A549 (cell line): ENCODE measurements at regions not wholly inside any gene's neighbourhood (a gene's known extent, or its start where the extent isn't known, plus 50 kb on each side); places are given as distances from the start of the nearest gene placed in this dataset.

ENCODE experiments used
- ATAC-seq, 2 experiments: fragments of 200-7000 bp in 1 of 2; fragments of >200 bp in 1 of 2; cut with Nextera tagmentation in 1 of 2; cut with Tn5 transposase in 1 of 2; 3 replicates each; pipeline versions ENCODE4 v1.8.0 to v1.9.1; 2018 to 2020; ENCODE audit warnings: mild to moderate bottlenecking in 1 of 2, moderate library complexity in 1 of 2
- CTCF ChIA-PET: fragments of 300-600 bp; sonication (Branson Sonifier 250); formaldehyde crosslinking; extraction: SDS; loops from one replicate; lab custom pipeline; 2021; ENCODE audit warnings: antibody characterized with exemption, inconsistent platforms; lab: Yijun Ruan, JAX
- POLR2A ChIA-PET: fragments of 350-600 bp; formaldehyde crosslinking; extraction: SDS; loops from one replicate; lab custom pipeline; 2021; ENCODE audit warnings: antibody characterized with exemption, inconsistent platforms; lab: Yijun Ruan, JAX
- DNase-seq, 2 experiments: peaks; one replicate each; pipeline versions ENCODE4 v3.0.0 to v3.0.0-alpha.2; 2011 to 2016; ENCODE audit warnings: low read depth in 1 of 2, low spot score in 1 of 2
- FAIRE-seq: peaks from 2 replicates; lab custom pipeline; 2011; peaks lifted over from hg19 to GRCh38; lab: Jason Lieb, UNC
- H3K27ac ChIP-seq, 2 experiments: fragments of >200 bp; sonication (Bioruptor Twin); formaldehyde crosslinking; 3 replicates each; pipeline ENCODE4 v1.5.1; 2016 to 2017
- H3K4me1 ChIP-seq: fragments of >200 bp; sonication (Bioruptor Twin); formaldehyde crosslinking; 3 replicates; pipeline ENCODE4 v1.6.1; 2016
- H3K4me2 ChIP-seq: fragments of >200 bp; sonication (Bioruptor Twin); formaldehyde crosslinking; 3 replicates; pipeline ENCODE4 v1.6.1; 2016
- H3K4me3 ChIP-seq: fragments of >200 bp; sonication (Bioruptor Twin); formaldehyde crosslinking; 3 replicates; pipeline ENCODE4 v1.5.1; 2016
- H3K9me3 ChIP-seq: fragments of >200 bp; sonication (Bioruptor Twin); formaldehyde crosslinking; 3 replicates; pipeline ENCODE4 v1.6.1; 2016
- CHD2 ChIP-seq: fragments of 150-350 bp; IDR thresholded peaks from 2 replicates; pipeline ENCODE4 v1.6.1; 2014; ENCODE audit warnings: low read length; ENCODE audit not compliant: partially characterized antibody
- E2F6 ChIP-seq: IDR thresholded peaks from 2 replicates; pipeline ENCODE4 v1.6.1; 2012; ENCODE audit warnings: low read depth, borderline replicate concordance
- EHF ChIP-seq: fragments of 250-450 bp; sonication (Bioruptor Pico); IDR thresholded peaks from 2 replicates; pipeline ENCODE4 v1.5.0; 2020; ENCODE audit warnings: mild to moderate bottlenecking
- EP300 ChIP-seq, 2 experiments: fragments of >200 bp; sonication (Bioruptor Twin); formaldehyde crosslinking; IDR thresholded peaks; 2 replicates in 1 of 2; 3 replicates in 1 of 2; pipeline ENCODE4 v1.6.1; 2016 to 2017
- ESRRA ChIP-seq: fragments of 150-350 bp; IDR thresholded peaks from 2 replicates; pipeline ENCODE4 v1.6.1; 2014; ENCODE audit warnings: mild to moderate bottlenecking, low read length, borderline replicate concordance
- FOSB ChIP-seq: fragments of 250-450 bp; sonication (Bioruptor Pico); IDR thresholded peaks from 2 replicates; pipeline ENCODE4 v1.5.0; 2020; ENCODE audit warnings: mild to moderate bottlenecking, moderate library complexity
- FOSL2 ChIP-seq, 2 experiments: fragments of 450-650 bp in 1 of 2; fragments of >200 bp in 1 of 2; sonication (Bioruptor Twin) in 1 of 2; formaldehyde crosslinking; IDR thresholded peaks; 2 replicates each; pipeline versions ENCODE4 v1.5.0 to v1.6.1; 2016 to 2020; ENCODE audit warnings: mild to moderate bottlenecking in 1 of 2, moderate library complexity in 1 of 2
- FOXS1 ChIP-seq: fragments of 250-450 bp; sonication (Bioruptor Pico); IDR thresholded peaks from 2 replicates; pipeline ENCODE4 v1.5.0; 2020; ENCODE audit warnings: mild to moderate bottlenecking, moderate library complexity
- HEYL ChIP-seq: fragments of 250-450 bp; sonication (Bioruptor Pico); IDR thresholded peaks from 2 replicates; pipeline ENCODE4 v1.8.0; 2021; ENCODE audit warnings: mild to moderate bottlenecking, moderate library complexity
- MAFK ChIP-seq: fragments of 450-650 bp; IDR thresholded peaks from 2 replicates; pipeline ENCODE4 v1.6.1; 2014; ENCODE audit not compliant: partially characterized antibody
- MAZ ChIP-seq: fragments of 150-350 bp; IDR thresholded peaks from 2 replicates; pipeline ENCODE4 v1.6.1; 2014; ENCODE audit warnings: antibody characterized with exemption, low read depth, low read length, borderline replicate concordance
- MYC ChIP-seq: IDR thresholded peaks from 2 replicates; pipeline ENCODE4 v1.6.1; 2012; ENCODE audit warnings: mild to moderate bottlenecking, inconsistent platforms, low read length, improper control_type of control experiment, borderline replicate concordance
- PBX3 ChIP-seq: IDR thresholded peaks from 2 replicates; pipeline ENCODE4 v1.6.1; 2012
- PHF8 ChIP-seq: fragments of 200-600 bp; sonication (generic); IDR thresholded peaks from 2 replicates; pipeline ENCODE4 v1.6.1; 2016; ENCODE audit warnings: low read depth, mild to moderate bottlenecking, antibody characterized with exemption, moderate library complexity, borderline replicate concordance
- RARB ChIP-seq: fragments of 250-450 bp; sonication (Bioruptor Pico); IDR thresholded peaks from 2 replicates; pipeline ENCODE4 v1.8.0; 2021; ENCODE audit warnings: mild to moderate bottlenecking, moderate library complexity
- RCOR1 ChIP-seq: fragments of 150-350 bp; IDR thresholded peaks from 2 replicates; pipeline ENCODE4 v1.6.1; 2014; ENCODE audit warnings: antibody characterized with exemption, low read length, low read depth
- REST ChIP-seq: fragments of 200-600 bp; sonication (generic); IDR thresholded peaks from 2 replicates; pipeline ENCODE4 v1.6.1; 2016; ENCODE audit warnings: antibody characterized with exemption, mild to moderate bottlenecking, moderate library complexity
- RFX5 ChIP-seq: fragments of 450-650 bp; IDR thresholded peaks from 2 replicates; pipeline ENCODE4 v1.7.1; 2014; ENCODE audit warnings: antibody characterized with exemption, mild to moderate bottlenecking, moderate library complexity
- RNF2 ChIP-seq: fragments of 200-600 bp; sonication (generic); IDR thresholded peaks from 2 replicates; pipeline ENCODE4 v1.6.1; 2016; ENCODE audit warnings: low read depth, mild to moderate bottlenecking, antibody characterized with exemption, moderate library complexity, borderline replicate concordance
- SMC3 ChIP-seq: fragments of >200 bp; sonication (Bioruptor Twin); formaldehyde crosslinking; IDR thresholded peaks from 3 replicates; pipeline ENCODE4 v1.6.1; 2018; ENCODE audit warnings: inconsistent platforms
- TFCP2L1 ChIP-seq: fragments of 250-450 bp; sonication (Bioruptor Pico); IDR thresholded peaks from 2 replicates; pipeline ENCODE4 v1.5.0; 2021; ENCODE audit warnings: mild to moderate bottlenecking
- TP53 ChIP-seq: fragments of 250-450 bp; sonication (Bioruptor Pico); IDR thresholded peaks from 2 replicates; pipeline ENCODE4 v1.5.0; 2021; ENCODE audit warnings: mild to moderate bottlenecking, moderate library complexity
- USF2 ChIP-seq: fragments of 450-650 bp; IDR thresholded peaks from 2 replicates; pipeline ENCODE4 v1.6.1; 2014; ENCODE audit warnings: antibody characterized with exemption
- ZFP36 ChIP-seq: fragments of 450-650 bp; IDR thresholded peaks from 2 replicates; pipeline ENCODE4 v1.6.1; 2014; ENCODE audit warnings: borderline replicate concordance; ENCODE audit not compliant: partially characterized antibody
- ZNF302 ChIP-seq: fragments of 250-450 bp; sonication (Bioruptor Pico); IDR thresholded peaks from 2 replicates; pipeline ENCODE4 v1.9.0; 2021; ENCODE audit warnings: inconsistent platforms, mild to moderate bottlenecking, moderate library complexity
- WGBS: methylation state at CpG from one replicate; pipeline ENCODE4 v1.1.6; 2017; ENCODE audit errors: missing lambda C conversion rate; 5-methylcytosine and 5-hydroxymethylcytosine counted together
- TF ChIP-seq, protein P1 (sequence below): IDR thresholded peaks from 2 replicates; pipeline ENCODE4 v1.6.1; 2012
- TF ChIP-seq, protein P2 (sequence below): fragments of >200 bp; sonication (Bioruptor Twin); formaldehyde crosslinking; IDR thresholded peaks from 3 replicates; pipeline ENCODE4 v1.5.1; 2016

DNA sequence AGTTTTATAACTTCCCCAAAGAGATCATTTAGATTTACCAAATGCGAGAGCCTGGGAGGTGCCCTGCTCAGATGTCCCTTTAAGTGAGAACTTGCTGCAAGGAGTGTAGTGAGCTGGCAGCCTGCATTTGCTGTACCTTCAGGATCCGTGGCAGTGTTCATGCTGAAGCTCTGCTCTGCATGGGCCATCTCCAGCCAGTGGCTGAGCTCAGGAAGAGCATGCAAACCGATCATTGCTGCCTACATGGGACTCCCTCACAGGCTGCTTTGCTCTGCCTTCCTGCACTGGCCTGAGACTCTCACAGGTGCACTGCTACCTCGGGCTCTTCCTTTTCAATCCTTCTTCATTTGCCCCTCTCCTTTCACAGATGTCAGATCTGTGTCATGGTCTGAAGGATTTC, 152.0 kb upstream of the SFRP2 start:
- no peak for FAIRE-seq
- no peak overlapping the region for H3K4me3 ChIP-seq
- POLR2A ChIA-PET: no interaction called here
- WGBS: 7% methylated on average over 4 of the region's 4 CpGs
- DNase-seq: no peak
- TF ChIP-seq, protein P1, sequence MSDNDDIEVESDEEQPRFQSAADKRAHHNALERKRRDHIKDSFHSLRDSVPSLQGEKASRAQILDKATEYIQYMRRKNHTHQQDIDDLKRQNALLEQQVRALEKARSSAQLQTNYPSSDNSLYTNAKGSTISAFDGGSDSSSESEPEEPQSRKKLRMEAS: no peak
- TF ChIP-seq HEYL (CRISPR knock-in tag) (no peak), RFX5 (no peak), RNF2 (no peak), FOXS1 (no peak), FOSB (CRISPR knock-in tag) (no peak), E2F6 (no peak), ESRRA (no peak), FOSL2 (IDR thresholded peaks at IDR 0.05) (no peak), FOSL2 (CRISPR knock-in tag; IDR thresholded peaks at IDR 0.05) (no peak), REST (no peak)
- TF ChIP-seq, protein P2, sequence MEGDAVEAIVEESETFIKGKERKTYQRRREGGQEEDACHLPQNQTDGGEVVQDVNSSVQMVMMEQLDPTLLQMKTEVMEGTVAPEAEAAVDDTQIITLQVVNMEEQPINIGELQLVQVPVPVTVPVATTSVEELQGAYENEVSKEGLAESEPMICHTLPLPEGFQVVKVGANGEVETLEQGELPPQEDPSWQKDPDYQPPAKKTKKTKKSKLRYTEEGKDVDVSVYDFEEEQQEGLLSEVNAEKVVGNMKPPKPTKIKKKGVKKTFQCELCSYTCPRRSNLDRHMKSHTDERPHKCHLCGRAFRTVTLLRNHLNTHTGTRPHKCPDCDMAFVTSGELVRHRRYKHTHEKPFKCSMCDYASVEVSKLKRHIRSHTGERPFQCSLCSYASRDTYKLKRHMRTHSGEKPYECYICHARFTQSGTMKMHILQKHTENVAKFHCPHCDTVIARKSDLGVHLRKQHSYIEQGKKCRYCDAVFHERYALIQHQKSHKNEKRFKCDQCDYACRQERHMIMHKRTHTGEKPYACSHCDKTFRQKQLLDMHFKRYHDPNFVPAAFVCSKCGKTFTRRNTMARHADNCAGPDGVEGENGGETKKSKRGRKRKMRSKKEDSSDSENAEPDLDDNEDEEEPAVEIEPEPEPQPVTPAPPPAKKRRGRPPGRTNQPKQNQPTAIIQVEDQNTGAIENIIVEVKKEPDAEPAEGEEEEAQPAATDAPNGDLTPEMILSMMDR: no peak
- TF ChIP-seq, all 56 proteins: peak for 0
- Histone ChIP-seq H3K27ac (no peak overlapping the region), H3K4me2 (no peak overlapping the region), H3K4me1 (no peaks in the 10 kb centered on the region), H3K9me3 (no peaks in the 10 kb centered on the region)
- no peak for ATAC-seq
- CTCF ChIA-PET: no interaction called here

DNA sequence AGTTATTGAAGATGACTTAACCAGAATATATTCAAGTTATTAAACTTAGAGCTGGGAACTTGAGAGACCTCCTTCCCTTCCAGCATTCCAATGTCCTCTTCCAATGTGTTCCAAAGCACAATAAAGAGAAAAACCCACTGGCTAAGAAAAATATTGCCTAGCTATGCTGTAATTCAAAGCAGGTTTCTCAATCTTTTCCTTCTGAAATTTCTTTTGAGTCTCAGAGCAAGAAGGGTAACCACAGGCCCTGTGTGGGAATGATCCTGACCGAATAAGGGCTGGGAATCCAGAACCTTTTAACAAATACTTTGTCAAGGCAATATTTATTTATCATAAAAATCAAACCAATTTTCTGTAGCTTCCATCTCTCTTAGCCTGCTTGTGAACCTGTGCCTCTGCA, 150.7 kb upstream of the SFRP2 start:
- no peak for TF ChIP-seq SMC3
- TF ChIP-seq TFCP2L1 (CRISPR knock-in tag): no peak
- no peak for TF ChIP-seq MAZ
- TF ChIP-seq ZFP36: no peak
- no peak for TF ChIP-seq EHF (CRISPR knock-in tag)
- no peak for TF ChIP-seq FOXS1
- TF ChIP-seq TP53 (CRISPR knock-in tag): no peak
- TF ChIP-seq, all 56 proteins: peak for 0
- ATAC-seq: no peak

GRCh38 chr4:153938994-153939393, 150.1 kb upstream of the SFRP2 start:
- CTCF ChIA-PET: no interaction called here
- WGBS: 23% methylated on average over 4 of the region's 4 CpGs

More for the DNA sequence above, 150.7 kb upstream of the SFRP2 start:
- WGBS: 4% methylated on average over 1 of the region's 1 CpG
- H3K9me3 ChIP-seq: no peaks in the 10 kb centered on the region
- FAIRE-seq (no peak), DNase-seq (no peak)
- POLR2A ChIA-PET: no interaction called here
- H3K4me1 ChIP-seq: no peaks in the 10 kb centered on the region
- CTCF ChIA-PET: no interaction called here
- H3K4me3 ChIP-seq: no peak overlapping the region
- H3K4me2 ChIP-seq: no peak overlapping the region
- H3K27ac ChIP-seq: no peak overlapping the region

More at GRCh38 chr4:153938994-153939393, 150.1 kb upstream of the SFRP2 start:
- FAIRE-seq: no peak
- POLR2A ChIA-PET: no interaction called here
- TF ChIP-seq RARB (CRISPR knock-in tag) (no peak), EP300 (IDR thresholded peaks at IDR 0.05) (no peak), RCOR1 (no peak), MAZ (no peak), USF2 (no peak), MAFK (no peak), PBX3 (no peak), CHD2 (no peak), PHF8 (no peak), MYC (no peak), ZNF302 (CRISPR knock-in tag) (no peak)
- TF ChIP-seq, protein P1: no peak
- no peak overlapping the region for H3K27ac ChIP-seq
- H3K4me2 ChIP-seq: no peak overlapping the region
- no peak overlapping the region for H3K4me3 ChIP-seq
- no peak for ATAC-seq
- no peaks in the 10 kb centered on the region for H3K4me1 ChIP-seq
- no peak for DNase-seq
- H3K9me3 ChIP-seq: no peaks in the 10 kb centered on the region
